Vagina (tissue), 2 donors: ENCODE measurements at regions not wholly inside any gene's neighbourhood (a gene's known extent, or its start where the extent isn't known, plus 50 kb on each side); places are given as distances from the start of the nearest gene placed in this dataset.

Experiments used
- POLR2A ChIP-seq, 2 donors: fragments of 450-650 bp; IDR thresholded peaks; one replicate each; pipeline ENCODE4 v1.6.1; 2017; ENCODE audit warnings: antibody characterized with exemption in 2 of 2, mild to moderate bottlenecking in 2 of 2, moderate library complexity in 2 of 2
- TF ChIP-seq, protein P1 (sequence below), 3 experiments: fragments of 450-650 bp in 2 of 3; fragments of 200-600 bp in 1 of 3; sonication (generic) in 1 of 3; IDR thresholded peaks; one replicate each; pipeline ENCODE4 v1.5.1; 2017 to 2019; ENCODE audit warnings: antibody characterized with exemption in 3 of 3, mild to moderate bottlenecking in 2 of 3, moderate library complexity in 2 of 3

DNA sequence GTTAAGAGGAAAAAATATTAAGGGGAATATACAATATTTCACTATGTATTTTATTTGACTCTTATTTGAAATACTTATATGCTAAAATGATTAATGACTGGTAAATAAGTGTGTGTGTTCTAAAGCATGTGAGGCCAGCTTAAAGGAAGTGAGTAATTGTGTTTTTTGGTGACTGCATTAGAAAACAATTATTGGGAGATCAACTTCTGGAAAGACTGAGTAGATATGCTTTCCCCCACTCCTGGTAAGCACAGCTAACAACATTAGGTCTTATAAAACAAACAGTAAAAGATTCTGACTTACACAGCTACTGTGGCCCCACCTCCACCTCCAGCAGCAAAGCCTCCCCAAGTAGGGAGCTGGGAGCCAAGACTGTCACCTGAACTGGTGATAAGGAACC is 403.0 kb downstream of the SRGAP2C start:
- TF ChIP-seq, protein P1, sequence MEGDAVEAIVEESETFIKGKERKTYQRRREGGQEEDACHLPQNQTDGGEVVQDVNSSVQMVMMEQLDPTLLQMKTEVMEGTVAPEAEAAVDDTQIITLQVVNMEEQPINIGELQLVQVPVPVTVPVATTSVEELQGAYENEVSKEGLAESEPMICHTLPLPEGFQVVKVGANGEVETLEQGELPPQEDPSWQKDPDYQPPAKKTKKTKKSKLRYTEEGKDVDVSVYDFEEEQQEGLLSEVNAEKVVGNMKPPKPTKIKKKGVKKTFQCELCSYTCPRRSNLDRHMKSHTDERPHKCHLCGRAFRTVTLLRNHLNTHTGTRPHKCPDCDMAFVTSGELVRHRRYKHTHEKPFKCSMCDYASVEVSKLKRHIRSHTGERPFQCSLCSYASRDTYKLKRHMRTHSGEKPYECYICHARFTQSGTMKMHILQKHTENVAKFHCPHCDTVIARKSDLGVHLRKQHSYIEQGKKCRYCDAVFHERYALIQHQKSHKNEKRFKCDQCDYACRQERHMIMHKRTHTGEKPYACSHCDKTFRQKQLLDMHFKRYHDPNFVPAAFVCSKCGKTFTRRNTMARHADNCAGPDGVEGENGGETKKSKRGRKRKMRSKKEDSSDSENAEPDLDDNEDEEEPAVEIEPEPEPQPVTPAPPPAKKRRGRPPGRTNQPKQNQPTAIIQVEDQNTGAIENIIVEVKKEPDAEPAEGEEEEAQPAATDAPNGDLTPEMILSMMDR (IDR thresholded peaks at IDR 0.05), result no peak
- no peak for TF ChIP-seq POLR2A (IDR thresholded peaks at IDR 0.05)
